Central memory CD8-positive, alpha-beta T cell (primary cell): ENCODE measurements at regions not wholly inside any gene's neighbourhood (a gene's known extent, or its start where the extent isn't known, plus 50 kb on each side); places are given as distances from the start of the nearest gene placed in this dataset.

ENCODE experiments used
- ATAC-seq: fragments of 150-1000 bp; cut with Tn5 transposase; replicated peaks from 2 replicates; pipeline ENCODE4 v1.10.0; 2022; ENCODE audit warnings: mild to moderate bottlenecking, moderate FRiP score, moderate number of reproducible peaks; ENCODE audit not compliant: poor library complexity, severe bottlenecking; ENCODE audit errors: extremely low read depth
- DNase-seq, 2 donors: peaks; one replicate each; pipeline ENCODE4 v3.0.0; 2021; ENCODE audit warnings: low spot score in 2 of 2
- H3K27ac Mint-ChIP-seq: one replicate; pipeline ENCODE4 v1.8.0; 2022; ENCODE audit warnings: low read depth, mild to moderate bottlenecking, moderate library complexity, mixed read lengths
- H3K27me3 Mint-ChIP-seq: one replicate; pipeline ENCODE4 v1.8.0; 2022; ENCODE audit warnings: mixed read lengths
- H3K36me3 Mint-ChIP-seq: one replicate; pipeline ENCODE4 v1.8.0; 2022; ENCODE audit warnings: mild to moderate bottlenecking, moderate library complexity, mixed read lengths; ENCODE audit not compliant: insufficient read depth
- H3K4me1 Mint-ChIP-seq: one replicate; pipeline ENCODE4 v1.8.0; 2022; ENCODE audit warnings: mixed read lengths
- H3K4me3 Mint-ChIP-seq: one replicate; pipeline ENCODE4 v1.8.0; 2022; ENCODE audit warnings: mild to moderate bottlenecking, moderate library complexity, mixed read lengths
- H3K9me3 Mint-ChIP-seq: one replicate; pipeline ENCODE4 v1.8.0; 2022; ENCODE audit warnings: mixed read lengths

GRCh38 chr14:49417790-49418189 lies 168.4 kb downstream of the RPS29 start:
- DNase-seq (no peak), ATAC-seq (no peak)
- H3K36me3 Mint-ChIP-seq: no peaks in the 10 kb centered on the region
- no peak overlapping the region for H3K27ac Mint-ChIP-seq
- no peak overlapping the region for H3K4me3 Mint-ChIP-seq
- peaks cover 45% of the 10 kb centered on the region for H3K27me3 Mint-ChIP-seq
- H3K9me3 Mint-ChIP-seq: no peaks in the 10 kb centered on the region
- H3K4me1 Mint-ChIP-seq: no peaks in the 10 kb centered on the region

- H3K4me3 Mint-ChIP-seq: no peak overlapping the region
- no peak for ATAC-seq
- H3K27me3 Mint-ChIP-seq: peaks cover 52% of the 10 kb centered on the region
- H3K9me3 Mint-ChIP-seq: no peaks in the 10 kb centered on the region
- DNase-seq: no peak
- no peaks in the 10 kb centered on the region for H3K36me3 Mint-ChIP-seq
- no peaks in the 10 kb centered on the region for H3K4me1 Mint-ChIP-seq
- no peak overlapping the region for H3K27ac Mint-ChIP-seq
Observed at GRCh38 chr14:49408187-49408933, 177.8 kb downstream of the RPS29 start.

GRCh38 chr14:49405291-49405690 lies 180.9 kb downstream of the RPS29 start:
- Mint-ChIP-seq H3K27ac (no peak overlapping the region), H3K27me3 (peaks cover 42% of the 10 kb centered on the region), H3K9me3 (no peaks in the 10 kb centered on the region), H3K4me3 (no peak overlapping the region), H3K36me3 (no peaks in the 10 kb centered on the region), H3K4me1 (no peaks in the 10 kb centered on the region)
- DNase-seq: no peak
- no peak for ATAC-seq

GRCh38 chr14:49401373-49401772 lies 184.8 kb downstream of the RPS29 start:
- Mint-ChIP-seq H3K4me1 (no peaks in the 10 kb centered on the region), H3K27me3 (peaks cover 15% of the 10 kb centered on the region), H3K27ac (no peak overlapping the region), H3K9me3 (no peaks in the 10 kb centered on the region), H3K4me3 (no peak overlapping the region), H3K36me3 (no peaks in the 10 kb centered on the region)
- no peak for DNase-seq
- no peak for ATAC-seq

GRCh38 chr14:49396801-49397200 lies 189.4 kb downstream of the RPS29 start:
- no peak overlapping the region for H3K4me3 Mint-ChIP-seq
- DNase-seq (no peak), ATAC-seq (no peak)
- no peaks in the 10 kb centered on the region for H3K9me3 Mint-ChIP-seq
- no peaks in the 10 kb centered on the region for H3K36me3 Mint-ChIP-seq
- H3K27me3 Mint-ChIP-seq: peaks cover 27% of the 10 kb centered on the region
- no peak overlapping the region for H3K27ac Mint-ChIP-seq
- no peaks in the 10 kb centered on the region for H3K4me1 Mint-ChIP-seq

- no peak for DNase-seq
- Mint-ChIP-seq H3K27ac (no peak overlapping the region), H3K9me3 (peaks cover 19% of the 10 kb centered on the region), H3K27me3 (peaks cover 75% of the 10 kb centered on the region), H3K4me1 (no peaks in the 10 kb centered on the region), H3K4me3 (no peak overlapping the region), H3K36me3 (no peaks in the 10 kb centered on the region)
- no peak for ATAC-seq
Observed at GRCh38 chr14:49381778-49382177, 204.4 kb downstream of the RPS29 start.

- Mint-ChIP-seq H3K27me3 (peaks cover 6% of the 10 kb centered on the region), H3K9me3 (no peaks in the 10 kb centered on the region), H3K27ac (no peak overlapping the region), H3K4me3 (no peak overlapping the region), H3K4me1 (no peaks in the 10 kb centered on the region), H3K36me3 (no peaks in the 10 kb centered on the region)
- DNase-seq: no peak
- ATAC-seq: no peak
Observed at GRCh38 chr14:49367696-49368095, 218.5 kb downstream of the RPS29 start.

- no peak for ATAC-seq
Observed at GRCh38 chr14:49366416-49366815, 219.8 kb downstream of the RPS29 start.

GRCh38 chr14:49364752-49365117 lies 221.4 kb downstream of the RPS29 start:
- no peak overlapping the region for H3K4me3 Mint-ChIP-seq
- H3K36me3 Mint-ChIP-seq: no peaks in the 10 kb centered on the region
- no peaks in the 10 kb centered on the region for H3K4me1 Mint-ChIP-seq
- no peak for DNase-seq
- H3K27ac Mint-ChIP-seq: no peak overlapping the region
- no peak for ATAC-seq
- peaks cover 1% of the 10 kb centered on the region for H3K9me3 Mint-ChIP-seq
- peaks cover 15% of the 10 kb centered on the region for H3K27me3 Mint-ChIP-seq

More at GRCh38 chr14:49366416-49366815, 219.8 kb downstream of the RPS29 start:
- no peak overlapping the region for H3K4me3 Mint-ChIP-seq
- H3K27me3 Mint-ChIP-seq: no peaks in the 10 kb centered on the region
- H3K9me3 Mint-ChIP-seq: no peaks in the 10 kb centered on the region
- H3K36me3 Mint-ChIP-seq: no peaks in the 10 kb centered on the region
- H3K4me1 Mint-ChIP-seq: no peaks in the 10 kb centered on the region
- no peak overlapping the region for H3K27ac Mint-ChIP-seq
- DNase-seq: no peak

- ATAC-seq: no peak
- no peak for DNase-seq
- Mint-ChIP-seq H3K9me3 (peaks cover 8% of the 10 kb centered on the region), H3K27me3 (peaks cover 21% of the 10 kb centered on the region), H3K4me3 (no peak overlapping the region), H3K27ac (no peak overlapping the region), H3K36me3 (no peaks in the 10 kb centered on the region), H3K4me1 (no peaks in the 10 kb centered on the region)
Observed at GRCh38 chr14:49363821-49364751, 222.1 kb downstream of the RPS29 start.

- ATAC-seq (no peak), DNase-seq (no peak)
- Mint-ChIP-seq H3K4me1 (no peaks in the 10 kb centered on the region), H3K4me3 (no peak overlapping the region), H3K27ac (no peak overlapping the region), H3K36me3 (no peaks in the 10 kb centered on the region), H3K27me3 (peaks cover 32% of the 10 kb centered on the region), H3K9me3 (peaks cover 8% of the 10 kb centered on the region)
Observed at GRCh38 chr14:49362916-49363315, 223.3 kb downstream of the RPS29 start.

GRCh38 chr14:49339130-49339529 lies 247.1 kb downstream of the RPS29 start:
- H3K27me3 Mint-ChIP-seq: peaks cover 44% of the 10 kb centered on the region
- H3K4me3 Mint-ChIP-seq: no peak overlapping the region
- H3K4me1 Mint-ChIP-seq: no peaks in the 10 kb centered on the region
- no peaks in the 10 kb centered on the region for H3K36me3 Mint-ChIP-seq
- H3K9me3 Mint-ChIP-seq: no peaks in the 10 kb centered on the region
- no peak for DNase-seq
- H3K27ac Mint-ChIP-seq: no peak overlapping the region
- ATAC-seq: no peak

- Mint-ChIP-seq H3K9me3 (no peaks in the 10 kb centered on the region), H3K27me3 (peaks cover 38% of the 10 kb centered on the region), H3K27ac (no peak overlapping the region), H3K4me3 (no peak overlapping the region), H3K4me1 (no peaks in the 10 kb centered on the region), H3K36me3 (no peaks in the 10 kb centered on the region)
- DNase-seq: no peak
- no peak for ATAC-seq
Observed at GRCh38 chr14:49319810-49320209, 266.4 kb downstream of the RPS29 start.
